Ectodermal cell (in vitro differentiated cells): ENCODE measurements at regions not wholly inside any gene's neighbourhood (a gene's known extent, or its start where the extent isn't known, plus 50 kb on each side); places are given as distances from the start of the nearest gene placed in this dataset.

ENCODE experiments used
- H3K27ac ChIP-seq: 2 replicates; pipeline ENCODE4 v1.7.0; 2013; ENCODE audit warnings: mild to moderate bottlenecking, low read depth, low read length; ENCODE audit not compliant: insufficient read depth, poor library complexity, severe bottlenecking
- H3K27me3 ChIP-seq: 2 replicates; pipeline ENCODE4 v1.7.0; 2013; ENCODE audit warnings: mild to moderate bottlenecking, low read length; ENCODE audit not compliant: insufficient read depth, control insufficient read depth, poor library complexity, severe bottlenecking
- H3K36me3 ChIP-seq: one replicate; pipeline ENCODE4 v1.7.0; 2013; ENCODE audit warnings: low read length; ENCODE audit not compliant: control insufficient read depth, insufficient read depth
- H3K4me1 ChIP-seq: one replicate; pipeline ENCODE4 v1.7.0; 2013; ENCODE audit warnings: low read length; ENCODE audit not compliant: control insufficient read depth, insufficient read depth
- H3K4me3 ChIP-seq: 2 replicates; pipeline ENCODE4 v1.7.0; 2013; ENCODE audit warnings: low read depth, low read length, control low read depth; ENCODE audit not compliant: insufficient read depth
- H3K9me3 ChIP-seq: 2 replicates; pipeline ENCODE4 v1.7.0; 2013; ENCODE audit warnings: mild to moderate bottlenecking, low read length, moderate library complexity; ENCODE audit not compliant: control insufficient read depth
- WGBS, 2 experiments: methylation state at CpG; one replicate each; pipeline ENCODE4 v1.1.7; 2013; ENCODE audit warnings: missing lambda C conversion rate in 2 of 2; 5-methylcytosine and 5-hydroxymethylcytosine counted together

DNA sequence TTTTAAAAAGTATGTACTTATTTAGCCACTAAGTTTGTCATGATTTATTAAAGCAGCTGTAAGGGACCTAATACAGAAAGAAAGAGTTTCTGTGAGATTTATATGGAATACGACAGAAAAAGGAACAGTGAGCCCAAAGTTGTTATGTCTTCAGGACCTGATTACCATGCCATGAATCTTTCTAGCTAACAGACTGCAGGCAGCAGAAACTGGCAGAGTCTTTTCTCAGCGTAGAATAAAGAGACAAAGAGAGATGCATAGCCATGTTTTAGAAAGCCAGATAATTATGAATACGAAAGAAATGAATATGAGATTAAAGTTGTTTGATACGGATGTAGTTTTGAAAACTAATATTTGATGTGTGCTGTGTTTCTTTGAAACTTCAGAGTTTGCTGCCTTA lies 624.1 kb upstream of the ADGRB3 start:
- Histone ChIP-seq H3K27me3 (no peaks in the 10 kb centered on the region), H3K27ac (no peak overlapping the region)
- WGBS, 2 experiments, result 87 to 92% methylated on average over 4 of the region's 4 CpGs

DNA sequence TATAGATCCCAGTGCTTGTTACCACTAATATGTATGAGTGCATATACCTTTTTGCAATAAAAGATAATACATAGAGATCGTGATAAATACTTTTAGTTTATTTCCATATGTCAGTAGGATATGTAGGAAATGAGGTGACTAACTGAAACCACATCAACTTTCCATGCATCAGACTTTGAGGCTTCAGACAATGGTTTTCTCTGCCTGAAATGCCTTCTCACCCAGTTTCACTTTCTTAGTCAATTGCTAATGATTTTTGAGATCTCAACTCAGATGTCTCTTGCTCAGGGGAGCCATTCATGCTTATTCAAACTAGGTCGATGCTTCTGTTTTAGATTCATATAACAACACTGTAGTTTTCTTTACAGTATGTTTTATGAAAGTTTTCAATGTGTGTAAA lies 626.6 kb upstream of the ADGRB3 start:
- H3K27ac ChIP-seq, result no peak overlapping the region
- H3K27me3 ChIP-seq, result no peaks in the 10 kb centered on the region
- H3K9me3 ChIP-seq, result no peaks in the 10 kb centered on the region
- H3K36me3 ChIP-seq, result no peaks in the 10 kb centered on the region
- H3K4me1 ChIP-seq, result no peaks in the 10 kb centered on the region
- H3K4me3 ChIP-seq, result no peak overlapping the region
- 75% methylated on average over 2 of the region's 2 CpGs; no CpG with 5 or more reads in 1 of the 2 experiments for WGBS, 2 experiments

More for the DNA sequence above, 624.1 kb upstream of the ADGRB3 start:
- H3K9me3 ChIP-seq, result no peaks in the 10 kb centered on the region
- H3K4me1 ChIP-seq, result no peaks in the 10 kb centered on the region
- no peak overlapping the region for H3K4me3 ChIP-seq
- H3K36me3 ChIP-seq, result no peaks in the 10 kb centered on the region

DNA sequence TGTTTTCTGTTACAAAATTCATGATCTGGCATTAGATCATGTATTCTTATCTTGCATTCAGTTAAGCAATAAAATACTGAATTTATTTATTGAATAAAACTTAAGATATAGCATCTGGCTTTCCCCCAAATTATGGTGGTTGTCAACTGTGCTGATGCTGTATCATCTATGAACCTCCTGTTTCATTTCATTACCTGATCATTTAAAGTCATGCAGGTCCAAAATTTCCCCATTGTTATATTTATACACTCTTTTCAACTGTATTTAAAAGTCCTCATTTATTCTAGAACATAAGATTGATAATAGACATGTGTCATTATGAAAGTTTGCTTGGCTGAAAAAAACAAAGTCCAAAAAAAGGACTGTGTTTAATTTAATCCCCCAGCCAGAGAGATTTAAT lies 627.4 kb upstream of the ADGRB3 start:
- H3K27ac ChIP-seq, result no peak overlapping the region
- H3K4me1 ChIP-seq, result no peaks in the 10 kb centered on the region
- no peak overlapping the region for H3K4me3 ChIP-seq
- no peaks in the 10 kb centered on the region for H3K27me3 ChIP-seq
- H3K36me3 ChIP-seq, result no peaks in the 10 kb centered on the region
- no peaks in the 10 kb centered on the region for H3K9me3 ChIP-seq

DNA sequence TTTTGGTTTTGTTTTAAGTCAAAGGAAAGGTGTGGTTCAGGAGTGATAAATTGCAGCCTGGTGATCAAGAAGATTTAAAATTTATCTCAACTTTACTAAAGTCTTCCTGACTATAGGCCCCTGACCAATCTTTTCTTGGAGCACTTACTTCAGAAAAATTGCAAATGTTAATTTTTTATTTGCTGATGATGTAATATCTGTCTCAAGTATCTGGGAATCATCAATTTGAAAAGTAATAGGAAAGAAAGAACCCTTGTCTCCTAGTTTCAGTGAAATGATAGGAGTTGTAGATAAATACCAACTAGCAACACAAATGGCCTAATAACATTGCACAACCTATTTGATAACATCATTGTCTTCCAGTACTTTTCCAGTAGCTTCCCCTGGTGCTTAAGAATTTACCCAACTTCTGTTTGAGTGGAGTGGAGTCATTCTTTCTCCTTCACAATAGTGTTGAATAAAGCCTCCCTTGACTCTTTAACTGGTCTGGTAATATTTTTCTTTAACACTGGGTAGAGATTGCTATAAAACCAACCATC lies 648.3 kb upstream of the ADGRB3 start:
- Histone ChIP-seq H3K27ac (no peak overlapping the region), H3K27me3 (no peaks in the 10 kb centered on the region), H3K4me3 (no peak overlapping the region), H3K36me3 (no peaks in the 10 kb centered on the region), H3K4me1 (no peaks in the 10 kb centered on the region), H3K9me3 (no peaks in the 10 kb centered on the region)

DNA sequence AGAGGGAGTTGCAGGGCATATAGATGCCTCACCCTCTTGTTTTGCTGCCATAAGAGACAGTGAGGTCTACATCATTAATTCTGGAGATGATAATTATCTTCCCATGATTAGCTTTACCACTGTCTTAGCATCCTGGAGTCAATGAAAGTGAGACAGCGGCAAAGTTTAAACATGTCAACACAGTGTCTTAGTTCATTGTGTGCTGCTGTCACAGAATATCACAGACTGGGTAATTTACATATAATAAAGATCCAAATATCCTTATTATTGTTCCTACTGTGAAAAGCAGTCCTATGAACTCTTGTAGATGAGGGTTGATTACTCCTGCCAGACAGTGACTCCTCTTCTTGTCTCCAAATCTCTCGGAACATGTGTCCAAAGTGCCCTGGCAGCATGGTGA lies 658.6 kb upstream of the ADGRB3 start:
- no peaks in the 10 kb centered on the region for H3K36me3 ChIP-seq
- WGBS, 2 experiments, result 92 to 100% methylated on average over 2 of the region's 2 CpGs
- no peak overlapping the region for H3K4me3 ChIP-seq

DNA sequence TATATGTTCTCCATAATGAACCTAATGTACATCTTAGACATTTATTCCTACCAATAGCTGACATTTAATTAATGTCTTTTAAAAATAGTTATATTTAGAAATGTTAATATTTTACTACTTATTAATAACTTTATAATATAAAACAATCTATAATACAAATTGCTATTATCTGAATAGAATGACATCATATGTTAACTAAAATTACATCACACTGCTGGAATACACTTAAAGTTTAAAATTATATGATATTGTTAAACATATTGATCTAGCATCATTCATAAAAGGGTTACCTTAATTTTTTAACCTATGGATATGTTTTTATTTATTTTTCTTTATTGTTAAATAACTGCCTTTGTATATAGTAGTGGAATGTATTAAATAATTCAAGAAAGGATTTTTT lies 660.2 kb upstream of the ADGRB3 start:
- H3K9me3 ChIP-seq, result no peaks in the 10 kb centered on the region
- H3K36me3 ChIP-seq, result no peaks in the 10 kb centered on the region
- no peaks in the 10 kb centered on the region for H3K4me1 ChIP-seq
- H3K4me3 ChIP-seq, result no peak overlapping the region
- H3K27me3 ChIP-seq, result no peaks in the 10 kb centered on the region
- H3K27ac ChIP-seq, result no peak overlapping the region

More for the DNA sequence above, 658.6 kb upstream of the ADGRB3 start:
- Histone ChIP-seq H3K27ac (no peak overlapping the region), H3K9me3 (no peaks in the 10 kb centered on the region), H3K4me1 (no peaks in the 10 kb centered on the region), H3K27me3 (no peaks in the 10 kb centered on the region)

DNA sequence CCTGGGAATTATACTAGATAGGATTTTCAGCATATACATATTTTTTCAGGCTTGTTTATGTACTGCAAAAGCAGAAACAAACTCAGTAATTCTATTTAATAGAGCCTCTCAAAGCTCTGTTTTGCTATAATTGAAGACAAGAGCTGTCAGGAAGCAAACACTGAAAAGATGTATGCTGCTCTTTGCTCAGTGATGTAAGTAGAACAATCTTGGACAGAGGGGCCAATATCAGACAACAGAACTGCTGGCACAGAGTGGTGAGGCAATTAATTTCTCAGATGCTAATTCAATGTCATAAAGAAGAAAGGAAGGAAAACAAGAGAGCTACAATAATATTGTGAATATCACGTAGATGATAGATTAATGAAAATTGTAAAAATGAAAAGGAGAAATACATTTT lies 663.3 kb upstream of the ADGRB3 start:
- Histone ChIP-seq H3K36me3 (no peaks in the 10 kb centered on the region), H3K9me3 (no peaks in the 10 kb centered on the region), H3K27me3 (no peaks in the 10 kb centered on the region), H3K4me1 (no peaks in the 10 kb centered on the region), H3K4me3 (no peak overlapping the region), H3K27ac (no peak overlapping the region)
- WGBS, 2 experiments, result 92% methylated on average over 1 of the region's 1 CpG; no CpG with 5 or more reads in 1 of the 2 experiments

DNA sequence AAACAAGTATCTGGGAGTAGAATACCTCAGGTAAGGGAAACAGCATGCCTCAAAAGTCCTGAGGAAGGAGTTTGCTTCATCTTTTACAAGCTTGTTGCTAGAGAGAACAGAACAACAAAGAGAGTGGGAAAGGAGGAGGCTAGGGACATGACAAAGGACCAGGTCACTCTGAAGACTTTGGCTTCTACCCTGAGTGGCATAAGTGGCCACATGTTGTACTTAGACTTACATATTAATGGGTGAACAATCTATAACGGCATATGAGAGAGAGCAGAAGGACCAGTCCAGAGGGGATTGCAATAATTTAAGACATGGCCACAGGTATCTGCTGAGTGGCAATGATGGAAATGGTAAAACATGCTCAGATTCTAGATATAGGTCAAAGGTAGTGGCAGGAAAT lies 668.3 kb upstream of the ADGRB3 start:
- Histone ChIP-seq H3K9me3 (no peaks in the 10 kb centered on the region), H3K36me3 (no peaks in the 10 kb centered on the region), H3K4me1 (no peaks in the 10 kb centered on the region), H3K27me3 (no peaks in the 10 kb centered on the region), H3K27ac (no peak overlapping the region), H3K4me3 (no peak overlapping the region)
- 96 to 98% methylated on average over 1 of the region's 1 CpG for WGBS, 2 experiments

DNA sequence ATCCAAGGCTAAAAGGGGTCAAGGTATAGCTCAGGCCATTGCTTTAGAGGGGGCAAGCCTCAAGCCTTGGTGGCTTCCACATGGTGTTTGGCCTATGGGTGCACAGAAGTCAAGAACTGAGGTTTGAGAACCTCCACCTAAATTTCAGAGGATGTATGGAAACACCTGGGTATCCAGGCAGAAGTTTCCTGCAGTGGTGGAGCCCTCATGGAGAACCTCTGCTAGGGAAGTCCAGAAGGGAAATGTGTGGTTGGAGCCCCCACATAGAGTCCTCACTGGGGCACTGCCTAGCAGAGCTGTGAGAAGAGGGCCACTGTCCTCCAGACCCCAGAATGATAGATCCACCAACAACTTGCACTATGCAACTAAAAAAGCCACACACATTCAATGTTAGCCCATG lies 678.7 kb upstream of the ADGRB3 start:
- Histone ChIP-seq H3K4me1 (no peaks in the 10 kb centered on the region), H3K27me3 (no peaks in the 10 kb centered on the region), H3K27ac (no peak overlapping the region), H3K4me3 (no peak overlapping the region), H3K9me3 (no peaks in the 10 kb centered on the region), H3K36me3 (no peaks in the 10 kb centered on the region)

DNA sequence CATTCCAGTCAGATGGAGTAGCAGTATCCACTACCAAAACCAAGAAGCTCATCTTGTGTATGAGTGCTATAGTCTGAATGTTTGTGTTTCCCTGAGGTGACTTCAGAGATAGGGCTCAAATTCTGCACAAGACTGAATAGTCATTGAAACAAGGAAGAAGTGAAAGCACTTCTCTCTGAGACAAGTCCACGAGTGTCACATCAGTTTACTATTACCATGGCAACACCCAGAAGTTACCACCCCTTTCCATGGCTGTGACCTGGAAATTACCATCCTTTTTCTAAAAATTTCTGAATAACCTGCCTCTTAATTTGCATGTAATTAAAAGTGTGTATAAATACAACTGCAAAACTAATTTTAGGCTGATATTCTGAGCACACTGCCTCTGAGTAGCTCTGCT lies 682.1 kb upstream of the ADGRB3 start:
- Histone ChIP-seq H3K4me1 (no peaks in the 10 kb centered on the region), H3K27ac (no peak overlapping the region), H3K27me3 (no peaks in the 10 kb centered on the region), H3K36me3 (no peaks in the 10 kb centered on the region), H3K4me3 (no peak overlapping the region), H3K9me3 (no peaks in the 10 kb centered on the region)
- 84 to 93% methylated on average over 1 of the region's 1 CpG for WGBS, 2 experiments

DNA sequence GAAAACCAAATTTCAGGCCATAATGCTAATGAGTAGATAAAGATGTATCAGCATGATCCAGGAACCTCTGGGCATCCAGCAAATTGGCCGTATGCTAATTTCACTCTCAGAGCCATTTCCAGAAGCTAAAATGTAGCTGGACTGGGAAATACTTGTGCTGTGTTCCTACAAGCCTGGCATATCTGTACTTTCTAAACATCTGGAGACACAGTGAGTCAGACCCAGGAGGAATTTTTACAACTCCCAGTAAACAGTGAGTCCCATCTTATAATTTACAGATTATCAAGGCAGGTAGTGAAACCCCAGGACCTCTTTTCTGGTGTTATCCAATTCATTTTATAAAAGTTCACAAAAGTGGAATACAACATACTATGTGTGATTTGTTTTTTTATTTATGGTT lies 683.0 kb upstream of the ADGRB3 start:
- no peak overlapping the region for H3K27ac ChIP-seq
- H3K9me3 ChIP-seq, result no peaks in the 10 kb centered on the region
- 88 to 100% methylated on average over 1 of the region's 1 CpG for WGBS, 2 experiments
- H3K4me1 ChIP-seq, result no peaks in the 10 kb centered on the region
- no peak overlapping the region for H3K4me3 ChIP-seq
- no peaks in the 10 kb centered on the region for H3K27me3 ChIP-seq
- no peaks in the 10 kb centered on the region for H3K36me3 ChIP-seq
